ENCODE measurements at regions not wholly inside any gene's neighbourhood (a gene's known extent, or its start where the extent isn't known, plus 50 kb on each side); places are given as distances from the start of the nearest gene placed in this dataset.
A peak's percentile ranks its signal among the peaks of the same experiment; 100 is the strongest.

DNA sequence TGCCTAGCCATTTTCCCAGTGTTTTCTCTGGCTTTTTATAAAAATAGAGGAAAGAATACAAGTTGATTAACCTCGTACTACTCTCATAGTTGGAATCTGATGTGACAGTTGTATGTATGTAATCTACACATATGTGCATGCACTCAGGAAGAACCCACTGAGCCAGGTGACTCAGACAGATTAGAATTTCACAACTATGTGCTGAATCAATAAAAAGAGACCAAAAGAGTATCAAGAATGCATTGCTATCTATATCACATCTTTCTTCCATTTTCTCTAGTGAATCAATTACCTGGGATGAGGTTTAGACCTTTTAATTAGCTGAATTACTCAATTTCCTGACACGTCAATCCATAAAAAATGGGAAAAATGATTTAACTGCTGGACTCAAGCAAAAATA, 319.3 kb upstream of the ATP10A start:
- DNase-seq (ENCODE audit: low spot score) = no peak

DNA sequence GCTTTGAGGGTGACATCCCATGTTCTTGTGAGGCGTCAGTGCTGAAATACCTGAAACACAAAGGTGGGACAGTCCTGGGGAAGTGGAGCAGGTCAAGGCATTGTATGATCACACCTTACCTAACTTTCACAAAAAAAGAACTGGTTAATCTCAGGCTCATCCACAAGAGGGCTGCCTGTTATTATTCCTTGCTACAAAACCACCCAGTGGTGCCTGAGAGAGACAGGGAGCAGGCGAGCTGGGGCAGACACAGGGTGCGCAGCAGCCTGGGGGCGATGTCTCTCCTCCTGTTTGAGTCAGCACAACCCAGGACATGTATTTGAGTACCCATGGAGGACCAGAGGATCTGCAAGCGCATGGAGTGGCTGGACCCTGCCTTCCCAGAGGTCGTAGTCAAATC, 316.8 kb upstream of the ATP10A start:
- peak; percentile 61 for DNase-seq (ENCODE audit: low spot score)

GRCh38 chr15:26178640-26179220, 315.6 kb upstream of the ATP10A start:
- peak; percentile 59 for DNase-seq (ENCODE audit: low spot score)

DNA sequence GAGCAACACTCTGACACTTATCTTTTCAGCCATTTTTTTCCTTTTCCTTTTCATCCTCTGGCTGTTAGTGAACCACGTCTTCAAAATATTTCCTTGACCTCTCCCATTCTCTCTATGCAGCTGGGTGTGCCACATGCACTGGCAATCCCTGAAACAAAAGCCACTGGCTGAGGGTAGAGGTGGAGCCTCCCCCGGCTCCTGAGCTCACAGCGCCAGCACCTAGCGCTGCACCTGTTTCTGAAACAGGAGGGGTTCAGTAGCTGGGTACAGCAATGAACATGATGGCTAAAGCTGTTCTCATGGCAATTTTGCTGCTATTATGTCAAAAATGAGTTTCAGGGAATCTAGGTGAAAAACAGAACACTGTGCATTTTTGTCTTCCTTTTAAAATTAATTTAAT, 314.7 kb upstream of the ATP10A start:
- no peak for DNase-seq (ENCODE audit: low spot score)

GRCh38 chr15:26176831-26177230, 313.7 kb upstream of the ATP10A start:
- no peak for DNase-seq (ENCODE audit: low spot score)

- no peak for DNase-seq (ENCODE audit: low spot score)
Observed at GRCh38 chr15:26171266-26171665, 308.1 kb upstream of the ATP10A start.

DNA sequence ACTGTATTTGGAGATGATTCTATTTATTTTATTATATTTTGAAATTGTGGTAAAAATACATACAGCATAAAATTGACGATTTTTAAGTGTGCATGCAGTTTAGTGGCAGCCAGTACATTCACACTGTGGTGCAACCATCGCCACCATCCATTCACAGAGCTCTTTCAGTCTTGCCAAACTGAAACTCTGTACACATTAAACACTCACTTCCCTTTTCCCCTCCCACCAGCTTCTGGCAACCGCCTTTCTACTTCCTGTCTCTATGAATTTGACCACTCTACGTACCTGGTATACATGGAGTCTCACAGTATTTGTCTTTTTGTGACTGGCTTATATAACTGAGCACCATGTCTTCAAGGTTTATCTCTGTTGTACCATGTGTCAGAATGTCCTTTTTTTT, 303.3 kb upstream of the ATP10A start:
- DNase-seq (ENCODE audit: low spot score) = no peak

DNA sequence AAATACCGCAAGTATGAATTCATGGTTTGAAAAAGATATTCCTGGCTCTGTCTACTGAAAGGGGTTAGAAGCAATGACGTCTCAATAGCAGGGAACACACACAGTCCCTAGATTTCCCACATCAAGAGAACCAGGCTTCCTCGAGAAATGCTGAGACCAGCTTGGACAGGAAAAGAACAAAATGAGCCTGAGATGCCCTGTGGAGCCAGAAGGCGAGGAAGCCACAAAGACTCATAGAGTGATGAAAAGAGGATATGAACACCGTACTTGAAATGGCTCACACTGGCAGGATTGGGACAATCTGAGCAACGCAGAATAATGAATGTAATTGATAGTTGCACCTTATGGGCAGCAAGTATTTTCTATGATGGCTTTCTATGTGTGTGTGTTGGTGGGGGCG, 302.4 kb upstream of the ATP10A start:
- DNase-seq (ENCODE audit: low spot score) = no peak

GRCh38 chr15:26160343-26160742, 297.2 kb upstream of the ATP10A start:
- no peak for DNase-seq (ENCODE audit: low spot score)

DNA sequence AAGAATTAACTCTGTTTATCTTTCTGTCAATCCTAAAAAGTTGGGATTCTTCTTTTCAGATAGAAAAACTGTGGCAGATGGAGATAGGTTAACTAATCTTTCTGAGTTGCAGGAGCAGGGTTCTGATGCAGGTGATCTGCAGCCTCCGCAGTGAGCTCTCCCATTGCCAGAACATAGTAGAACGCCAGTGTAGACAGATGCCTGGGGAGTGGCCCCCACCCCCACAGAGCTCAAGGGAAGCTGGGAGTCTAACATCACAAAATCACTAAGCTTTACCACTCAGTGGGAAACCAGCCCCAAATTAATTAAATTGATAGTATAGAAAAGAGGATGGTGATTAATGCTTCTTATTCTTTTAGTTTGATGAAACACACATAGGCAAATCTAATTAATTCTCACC, 295.0 kb upstream of the ATP10A start:
- DNase-seq (ENCODE audit: low spot score) = no peak

DNA sequence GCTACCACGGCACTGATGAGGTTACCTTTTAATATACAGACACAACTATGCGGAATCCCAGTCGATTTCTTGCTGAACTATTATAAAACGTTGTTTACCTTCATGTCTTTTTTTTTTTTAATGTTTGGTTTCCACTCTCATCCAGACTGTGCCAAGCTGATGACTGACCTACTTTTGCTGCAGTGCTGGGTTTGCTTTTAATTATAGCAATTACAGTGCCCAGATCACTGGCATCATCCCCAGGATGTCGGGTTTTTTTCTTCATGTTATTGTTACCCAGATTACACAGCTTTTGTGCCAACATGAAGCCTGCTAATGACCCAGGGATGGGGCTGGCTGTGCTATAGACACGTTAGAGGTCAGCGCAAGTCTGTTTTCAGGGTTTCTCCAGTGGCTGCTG, 294.0 kb upstream of the ATP10A start:
- DNase-seq (ENCODE audit: low spot score) = peak; percentile 31

GRCh38 chr15:26156051-26156450, 292.9 kb upstream of the ATP10A start:
- DNase-seq (ENCODE audit: low spot score) = no peak

GRCh38 chr15:26148156-26148860, 285.2 kb upstream of the ATP10A start:
- DNase-seq (ENCODE audit: low spot score) = no peak

GRCh38 chr15:26146202-26146601, 283.1 kb upstream of the ATP10A start:
- peak; percentile 21 for DNase-seq (ENCODE audit: low spot score)

GRCh38 chr15:26145796-26146195, 282.7 kb upstream of the ATP10A start:
- DNase-seq (ENCODE audit: low spot score) = no peak

DNA sequence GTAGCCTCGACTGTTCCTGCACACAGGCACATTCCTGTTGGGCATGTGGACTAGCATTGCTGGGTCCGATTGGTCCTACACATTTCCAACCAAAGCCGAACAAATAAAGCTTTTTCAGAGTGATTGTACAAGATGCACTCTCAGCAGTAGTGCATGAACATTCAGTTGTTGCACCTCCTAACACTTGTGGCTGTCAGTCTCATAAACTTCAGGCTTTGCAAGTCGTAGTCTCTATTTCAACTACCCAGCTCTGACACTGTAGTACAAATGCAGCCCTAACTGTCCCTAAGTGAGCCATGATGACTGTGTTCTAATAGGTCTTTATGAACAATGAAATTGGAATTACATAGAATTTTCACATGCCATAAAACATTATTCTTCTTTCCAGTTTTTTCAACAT, 281.7 kb upstream of the ATP10A start:
- DNase-seq (ENCODE audit: low spot score) = no peak

GRCh38 chr15:26143221-26143620, 280.1 kb upstream of the ATP10A start:
- no peak for DNase-seq (ENCODE audit: low spot score)

- no peak for DNase-seq (ENCODE audit: low spot score)
Observed at GRCh38 chr15:26134812-26135211, 271.7 kb upstream of the ATP10A start.

DNA sequence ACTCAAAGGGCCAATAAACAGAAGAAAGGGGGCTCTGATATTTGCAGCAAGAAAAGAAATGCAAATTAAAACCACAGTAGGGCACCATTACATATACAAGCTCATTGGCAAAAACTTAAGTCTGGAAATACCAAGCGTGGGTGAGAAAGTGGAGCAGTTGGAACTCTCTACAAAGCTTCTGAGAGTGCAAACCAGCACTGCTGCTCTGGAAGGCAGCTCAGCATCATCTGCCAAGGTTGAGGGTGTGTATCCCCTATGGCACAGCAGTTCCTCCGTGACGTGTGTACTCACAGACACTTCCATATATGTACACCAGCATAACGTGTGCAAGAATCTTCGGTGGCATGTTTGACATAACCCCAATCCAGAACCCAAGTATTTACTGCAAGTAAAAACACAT, 271.0 kb upstream of the ATP10A start:
- DNase-seq (ENCODE audit: low spot score) = peak; percentile 18

DNA sequence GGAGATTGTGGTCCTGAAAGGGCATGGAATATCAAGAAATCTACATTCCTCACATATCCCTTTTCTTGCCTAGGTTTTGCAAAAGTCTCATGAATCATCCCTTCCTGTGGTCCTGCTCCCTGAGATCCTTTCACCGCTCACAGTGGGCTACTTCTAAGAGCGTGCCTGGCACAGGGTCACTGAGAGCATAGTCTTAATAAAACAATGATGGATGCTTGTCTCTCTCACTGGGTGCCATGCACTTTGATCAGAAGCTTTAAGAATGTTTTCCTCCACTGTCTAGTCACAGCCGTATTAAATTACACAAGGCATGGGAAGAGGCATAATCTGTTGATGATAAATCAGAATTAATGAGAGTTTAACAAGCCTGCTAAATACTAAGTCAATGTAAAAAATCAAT, 269.7 kb upstream of the ATP10A start:
- no peak for DNase-seq (ENCODE audit: low spot score)

DNA sequence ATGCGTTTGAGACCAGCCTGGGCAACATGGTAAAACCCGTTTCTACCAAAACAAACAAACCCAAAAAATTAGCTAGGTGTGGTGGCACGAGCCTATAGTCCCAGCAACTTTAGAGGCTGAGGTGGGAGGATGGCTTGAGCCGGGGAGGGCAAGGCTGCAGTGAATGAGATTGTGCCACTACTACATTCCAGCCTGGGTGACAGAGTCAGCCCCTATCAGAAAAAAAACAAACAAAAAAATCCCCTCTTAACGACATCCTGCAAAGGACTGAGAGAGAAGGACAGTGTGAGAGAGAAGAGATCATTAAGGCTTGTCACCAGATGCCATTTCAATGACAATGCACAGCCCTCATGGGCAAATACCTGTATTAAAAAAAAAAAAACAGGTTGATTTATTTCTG, 266.7 kb upstream of the ATP10A start:
- DNase-seq (ENCODE audit: low spot score) = no peak

DNA sequence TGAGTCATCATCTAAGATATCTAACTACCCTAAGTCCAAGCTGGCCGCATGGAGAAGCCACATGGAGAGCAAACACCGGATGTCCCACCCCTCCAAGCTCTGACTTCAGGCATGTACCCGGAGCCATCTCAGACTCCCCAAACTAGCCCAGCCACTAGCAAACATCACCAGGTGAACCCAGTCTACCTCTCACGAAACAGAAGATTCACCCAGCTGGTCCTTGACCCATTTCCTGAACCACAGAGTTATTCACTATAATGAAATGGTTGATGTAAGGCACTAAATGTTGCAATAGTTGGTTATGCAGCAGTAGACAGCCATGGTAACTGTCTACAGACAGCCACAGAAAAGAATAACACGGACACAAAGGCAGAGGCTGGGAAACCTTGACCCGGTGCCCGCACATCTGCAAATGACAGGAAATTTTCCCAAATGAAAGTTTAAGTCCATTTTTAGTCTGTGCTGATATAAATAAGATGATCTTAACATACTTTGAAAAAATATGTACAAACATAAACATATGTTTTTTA, 265.5 kb upstream of the ATP10A start:
- DNase-seq (ENCODE audit: low spot score) = no peak

DNA sequence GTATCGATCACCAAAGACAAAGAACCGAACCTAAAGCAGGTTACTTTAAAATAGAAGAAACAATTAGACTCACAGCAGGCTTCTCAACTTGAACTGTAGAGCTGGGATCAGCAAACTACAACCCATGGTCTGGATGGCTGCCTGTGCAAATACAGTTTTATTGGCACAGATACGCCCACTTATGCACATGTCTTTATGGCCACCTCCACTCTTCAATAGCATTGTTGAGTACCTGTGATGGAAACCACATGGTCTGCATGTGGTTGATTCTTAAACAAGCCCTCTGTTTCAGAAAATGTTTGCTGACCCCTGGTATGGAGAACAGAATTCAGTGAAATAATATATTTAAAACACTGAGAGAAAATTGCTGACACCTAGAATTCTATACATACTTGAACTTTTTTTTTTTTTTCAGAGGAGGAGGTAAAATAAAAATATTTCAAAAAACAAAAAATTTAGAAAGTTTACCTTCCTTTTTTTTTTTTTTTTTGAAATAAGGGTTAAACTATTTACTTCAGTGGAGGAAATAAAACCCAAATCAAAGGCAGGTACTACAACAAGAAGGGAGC, 263.8 kb upstream of the ATP10A start:
- no peak for DNase-seq (ENCODE audit: low spot score)

- DNase-seq (ENCODE audit: low spot score) = peak; percentile 65
Observed at GRCh38 chr15:26126070-26126469, 262.9 kb upstream of the ATP10A start.
